ENCODE measurements at regions not wholly inside any gene's neighbourhood (a gene's known extent, or its start where the extent isn't known, plus 50 kb on each side); places are given as distances from the start of the nearest gene placed in this dataset.

DNA sequence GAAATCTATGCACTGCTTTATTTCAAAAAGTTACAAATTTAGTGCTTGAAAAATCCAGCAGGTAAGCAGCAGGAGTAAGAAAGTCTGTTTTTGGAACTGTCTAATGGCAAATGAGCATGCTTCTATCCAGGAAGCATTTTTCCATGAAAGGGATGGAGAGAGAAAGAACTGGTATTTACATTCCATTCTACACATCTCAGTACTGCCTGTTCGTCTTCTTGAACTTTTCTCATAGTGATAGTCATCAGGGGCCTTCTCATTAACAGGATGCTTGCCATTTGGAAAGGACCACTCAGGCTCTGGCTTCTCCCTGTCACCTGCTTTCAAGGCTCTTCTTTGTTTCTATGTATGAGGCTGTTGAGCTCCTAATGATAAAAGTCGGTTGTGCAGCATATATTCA, 267.3 kb upstream of the IL12A start:
- TF ChIP-seq, protein P1, sequence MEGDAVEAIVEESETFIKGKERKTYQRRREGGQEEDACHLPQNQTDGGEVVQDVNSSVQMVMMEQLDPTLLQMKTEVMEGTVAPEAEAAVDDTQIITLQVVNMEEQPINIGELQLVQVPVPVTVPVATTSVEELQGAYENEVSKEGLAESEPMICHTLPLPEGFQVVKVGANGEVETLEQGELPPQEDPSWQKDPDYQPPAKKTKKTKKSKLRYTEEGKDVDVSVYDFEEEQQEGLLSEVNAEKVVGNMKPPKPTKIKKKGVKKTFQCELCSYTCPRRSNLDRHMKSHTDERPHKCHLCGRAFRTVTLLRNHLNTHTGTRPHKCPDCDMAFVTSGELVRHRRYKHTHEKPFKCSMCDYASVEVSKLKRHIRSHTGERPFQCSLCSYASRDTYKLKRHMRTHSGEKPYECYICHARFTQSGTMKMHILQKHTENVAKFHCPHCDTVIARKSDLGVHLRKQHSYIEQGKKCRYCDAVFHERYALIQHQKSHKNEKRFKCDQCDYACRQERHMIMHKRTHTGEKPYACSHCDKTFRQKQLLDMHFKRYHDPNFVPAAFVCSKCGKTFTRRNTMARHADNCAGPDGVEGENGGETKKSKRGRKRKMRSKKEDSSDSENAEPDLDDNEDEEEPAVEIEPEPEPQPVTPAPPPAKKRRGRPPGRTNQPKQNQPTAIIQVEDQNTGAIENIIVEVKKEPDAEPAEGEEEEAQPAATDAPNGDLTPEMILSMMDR (IDR thresholded peaks at IDR 0.05), result no peak
- TF ChIP-seq POLR2AphosphoS5 (IDR thresholded peaks at IDR 0.05) (no peak), POLR2A (IDR thresholded peaks at IDR 0.05) (no peak)
